GM23338 (cell line): ENCODE measurements at regions not wholly inside any gene's neighbourhood (a gene's known extent, or its start where the extent isn't known, plus 50 kb on each side); places are given as distances from the start of the nearest gene placed in this dataset.
A peak's percentile ranks its signal among the peaks of the same experiment; 100 is the strongest.

Experiments used
- ATAC-seq: fragments of 200-7000 bp; cut with Tn5 transposase; 3 replicates; pipeline ENCODE4 v1.9.1; 2020
- DNase-seq: peaks from one replicate; pipeline ENCODE4 v3.0.0-alpha.2; 2015; ENCODE audit warnings: low spot score
- H2AFZ ChIP-seq: fragments of 200-600 bp; sonication (generic); 2 replicates; pipeline ENCODE4 v1.8.0; 2016; ENCODE audit warnings: antibody characterized with exemption, mild to moderate bottlenecking, moderate library complexity
- H3F3A ChIP-seq: fragments of 200-600 bp; sonication (generic); replicated peaks from 2 replicates; pipeline ENCODE4 v1.8.0; 2017; ENCODE audit warnings: antibody characterized with exemption, mixed run types, low read depth
- H3K27ac ChIP-seq: fragments of 200-600 bp; sonication (generic); 2 replicates; pipeline ENCODE4 v1.6.1; 2016; ENCODE audit warnings: low read depth
- H3K27me3 ChIP-seq: fragments of 200-600 bp; sonication (generic); 2 replicates; pipeline ENCODE4 v1.8.0; 2016; ENCODE audit warnings: mild to moderate bottlenecking, mixed run types, moderate library complexity; ENCODE audit not compliant: insufficient read depth
- H3K36me3 ChIP-seq: fragments of 200-600 bp; sonication (generic); 2 replicates; pipeline ENCODE4 v1.8.0; 2016; ENCODE audit warnings: mild to moderate bottlenecking; ENCODE audit not compliant: insufficient read depth
- H3K4me1 ChIP-seq: fragments of 200-600 bp; sonication (generic); 2 replicates; pipeline ENCODE4 v1.8.0; 2016; ENCODE audit warnings: mild to moderate bottlenecking, moderate library complexity; ENCODE audit not compliant: insufficient read depth
- H3K4me2 ChIP-seq: fragments of 200-600 bp; sonication (generic); 2 replicates; pipeline ENCODE4 v1.7.1; 2017; ENCODE audit warnings: mixed run types
- H3K4me3 ChIP-seq: fragments of 200-600 bp; sonication (generic); 2 replicates; pipeline ENCODE4 v1.6.1; 2016; ENCODE audit warnings: mixed run types
- H3K79me2 ChIP-seq: fragments of 200-600 bp; sonication (generic); replicated peaks from 2 replicates; pipeline ENCODE4 v1.8.0; 2017; ENCODE audit warnings: mild to moderate bottlenecking; ENCODE audit not compliant: insufficient read depth
- H3K9me2 ChIP-seq: fragments of 200-600 bp; sonication (generic); 2 replicates; pipeline ENCODE4 v1.8.0; 2017; ENCODE audit not compliant: insufficient read depth
- H4K20me1 ChIP-seq: fragments of 200-600 bp; sonication (generic); replicated peaks from 2 replicates; pipeline ENCODE4 v1.8.0; 2017; ENCODE audit warnings: mild to moderate bottlenecking; ENCODE audit not compliant: insufficient read depth
- H3K27ac Mint-ChIP-seq: 2 replicates; pipeline ENCODE4 v1.8.0; 2020; ENCODE audit warnings: inconsistent platforms, mild to moderate bottlenecking, moderate library complexity, mixed read lengths
- H3K27me3 Mint-ChIP-seq: 3 replicates; pipeline ENCODE4 v1.8.0; 2022; ENCODE audit warnings: low read depth, mild to moderate bottlenecking, moderate library complexity, mixed read lengths, inconsistent platforms; ENCODE audit not compliant: insufficient read depth, poor library complexity
- H3K36me3 Mint-ChIP-seq: 3 replicates; pipeline ENCODE4 v1.8.0; 2021; ENCODE audit warnings: low read depth, mild to moderate bottlenecking, inconsistent platforms, moderate library complexity, mixed read lengths
- H3K4me1 Mint-ChIP-seq: 3 replicates; pipeline ENCODE4 v1.8.0; 2020; ENCODE audit warnings: mild to moderate bottlenecking, inconsistent platforms, mixed read lengths
- H3K4me3 Mint-ChIP-seq: 3 replicates; pipeline ENCODE4 v1.8.0; 2021; ENCODE audit warnings: moderate library complexity, mild to moderate bottlenecking, inconsistent platforms, mixed read lengths
- H3K9me3 Mint-ChIP-seq: 3 replicates; pipeline ENCODE4 v1.8.0; 2020; ENCODE audit warnings: moderate library complexity, mild to moderate bottlenecking, inconsistent platforms, mixed read lengths
- CREB1 ChIP-seq: fragments of 250-450 bp; sonication (Bioruptor Pico); IDR thresholded peaks from 2 replicates; pipeline ENCODE4 v1.5.0; 2020; ENCODE audit warnings: low read depth, mild to moderate bottlenecking, moderate library complexity
- JUNB ChIP-seq: IDR thresholded peaks from one replicate; pipeline ENCODE4 v1.6.1; 2016; ENCODE audit warnings: antibody characterized with exemption; ENCODE audit not compliant: unreplicated experiment
- POLR2AphosphoS5 ChIP-seq: IDR thresholded peaks from 2 replicates; pipeline ENCODE4 v1.6.1; 2016; ENCODE audit warnings: antibody characterized with exemption, low read depth
- STAT1 ChIP-seq: IDR thresholded peaks from one replicate; pipeline ENCODE4 v1.6.1; 2016; ENCODE audit warnings: antibody characterized with exemption; ENCODE audit not compliant: unreplicated experiment
- ZNF114 ChIP-seq: fragments of 250-450 bp; sonication (Bioruptor Pico); IDR thresholded peaks from 2 replicates; pipeline ENCODE4 v1.5.0; 2020; ENCODE audit warnings: mild to moderate bottlenecking, moderate library complexity
- ZNF331 ChIP-seq: fragments of 250-450 bp; sonication (Bioruptor Pico); IDR thresholded peaks from 2 replicates; pipeline ENCODE4 v1.5.0; 2020; ENCODE audit warnings: low read depth, mild to moderate bottlenecking, moderate library complexity
- TF ChIP-seq, protein P1 (sequence below): fragments of 250-450 bp; sonication (Bioruptor Pico); IDR thresholded peaks from 2 replicates; pipeline ENCODE4 v1.5.0; 2020; ENCODE audit warnings: mild to moderate bottlenecking, moderate library complexity
- TF ChIP-seq, protein P2 (sequence below): IDR thresholded peaks from 2 replicates; pipeline ENCODE4 v1.6.1; 2016; ENCODE audit warnings: antibody characterized with exemption
- TF ChIP-seq, protein P3 (sequence below): IDR thresholded peaks from one replicate; pipeline ENCODE4 v1.6.1; 2018; ENCODE audit warnings: antibody characterized with exemption; ENCODE audit not compliant: unreplicated experiment

DNA sequence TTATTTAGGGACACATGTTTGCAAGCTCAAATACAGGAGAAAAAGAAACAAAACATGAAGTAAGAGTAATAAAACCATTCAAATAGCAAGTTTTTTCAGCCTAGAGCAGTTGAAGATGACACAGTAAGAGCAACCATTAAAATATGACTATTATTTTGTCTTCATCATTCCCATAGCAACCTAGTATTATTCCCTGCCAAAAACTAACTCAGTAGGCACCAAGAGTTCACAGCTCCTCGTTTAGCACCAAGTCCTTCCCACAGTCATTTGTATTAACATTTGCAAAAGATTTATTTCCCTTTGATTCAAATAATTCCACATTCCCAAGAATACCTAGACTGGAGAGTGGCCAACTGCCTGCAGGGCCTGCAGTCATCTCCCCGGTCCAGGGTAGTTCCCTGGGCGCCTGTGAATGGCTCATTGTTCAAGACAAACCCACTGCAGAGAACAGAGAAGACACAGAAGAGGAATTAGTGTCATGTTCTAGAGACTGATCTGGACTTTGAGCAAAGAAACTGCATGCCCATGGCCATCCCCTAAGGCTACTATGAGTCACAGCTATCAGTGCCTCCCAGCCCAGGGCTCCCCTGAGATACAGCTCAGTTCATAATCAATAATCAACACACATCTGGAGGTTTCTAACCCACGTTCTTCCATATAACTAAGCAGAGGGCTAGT, 139.1 kb upstream of the MAP3K1 start:
- no peak for ATAC-seq
- H3K79me2 ChIP-seq, result no peaks in the 10 kb centered on the region
- no peak overlapping the region for H3K4me2 ChIP-seq
- no peaks in the 10 kb centered on the region for H3K36me3 ChIP-seq
- H3K27ac Mint-ChIP-seq, result no peak overlapping the region
- H3K27ac ChIP-seq, result no peak overlapping the region
- no peaks in the 10 kb centered on the region; the same call in 2 of the 3 replicates for H3K36me3 Mint-ChIP-seq
- no peak overlapping the region for H3K4me3 Mint-ChIP-seq
- H3K4me1 ChIP-seq, result peaks cover 9% of the 10 kb centered on the region; the same call in 1 of the 2 replicates
- no peak for DNase-seq
- H2AFZ ChIP-seq, result 0 out of 2 replicates have a peak overlapping the region, but pooled peaks have one; percentile 18
- peaks cover 11% of the 10 kb centered on the region for H3K27me3 Mint-ChIP-seq
- H3K4me3 ChIP-seq, result no peak overlapping the region
- H3K9me2 ChIP-seq, result 0 out of 2 replicates have a peak, but pooled peaks cover 6% of the 10 kb centered on the region
- H3K9me3 Mint-ChIP-seq, result no peaks in the 10 kb centered on the region
- H4K20me1 ChIP-seq, result no peaks in the 10 kb centered on the region
- H3K27me3 ChIP-seq, result peaks cover 4% of the 10 kb centered on the region; the same call in 1 of the 2 replicates
- no peaks in the 10 kb centered on the region for H3F3A ChIP-seq
- TF ChIP-seq ZNF114 (CRISPR knock-in tag), result no peak
- TF ChIP-seq, protein P1, sequence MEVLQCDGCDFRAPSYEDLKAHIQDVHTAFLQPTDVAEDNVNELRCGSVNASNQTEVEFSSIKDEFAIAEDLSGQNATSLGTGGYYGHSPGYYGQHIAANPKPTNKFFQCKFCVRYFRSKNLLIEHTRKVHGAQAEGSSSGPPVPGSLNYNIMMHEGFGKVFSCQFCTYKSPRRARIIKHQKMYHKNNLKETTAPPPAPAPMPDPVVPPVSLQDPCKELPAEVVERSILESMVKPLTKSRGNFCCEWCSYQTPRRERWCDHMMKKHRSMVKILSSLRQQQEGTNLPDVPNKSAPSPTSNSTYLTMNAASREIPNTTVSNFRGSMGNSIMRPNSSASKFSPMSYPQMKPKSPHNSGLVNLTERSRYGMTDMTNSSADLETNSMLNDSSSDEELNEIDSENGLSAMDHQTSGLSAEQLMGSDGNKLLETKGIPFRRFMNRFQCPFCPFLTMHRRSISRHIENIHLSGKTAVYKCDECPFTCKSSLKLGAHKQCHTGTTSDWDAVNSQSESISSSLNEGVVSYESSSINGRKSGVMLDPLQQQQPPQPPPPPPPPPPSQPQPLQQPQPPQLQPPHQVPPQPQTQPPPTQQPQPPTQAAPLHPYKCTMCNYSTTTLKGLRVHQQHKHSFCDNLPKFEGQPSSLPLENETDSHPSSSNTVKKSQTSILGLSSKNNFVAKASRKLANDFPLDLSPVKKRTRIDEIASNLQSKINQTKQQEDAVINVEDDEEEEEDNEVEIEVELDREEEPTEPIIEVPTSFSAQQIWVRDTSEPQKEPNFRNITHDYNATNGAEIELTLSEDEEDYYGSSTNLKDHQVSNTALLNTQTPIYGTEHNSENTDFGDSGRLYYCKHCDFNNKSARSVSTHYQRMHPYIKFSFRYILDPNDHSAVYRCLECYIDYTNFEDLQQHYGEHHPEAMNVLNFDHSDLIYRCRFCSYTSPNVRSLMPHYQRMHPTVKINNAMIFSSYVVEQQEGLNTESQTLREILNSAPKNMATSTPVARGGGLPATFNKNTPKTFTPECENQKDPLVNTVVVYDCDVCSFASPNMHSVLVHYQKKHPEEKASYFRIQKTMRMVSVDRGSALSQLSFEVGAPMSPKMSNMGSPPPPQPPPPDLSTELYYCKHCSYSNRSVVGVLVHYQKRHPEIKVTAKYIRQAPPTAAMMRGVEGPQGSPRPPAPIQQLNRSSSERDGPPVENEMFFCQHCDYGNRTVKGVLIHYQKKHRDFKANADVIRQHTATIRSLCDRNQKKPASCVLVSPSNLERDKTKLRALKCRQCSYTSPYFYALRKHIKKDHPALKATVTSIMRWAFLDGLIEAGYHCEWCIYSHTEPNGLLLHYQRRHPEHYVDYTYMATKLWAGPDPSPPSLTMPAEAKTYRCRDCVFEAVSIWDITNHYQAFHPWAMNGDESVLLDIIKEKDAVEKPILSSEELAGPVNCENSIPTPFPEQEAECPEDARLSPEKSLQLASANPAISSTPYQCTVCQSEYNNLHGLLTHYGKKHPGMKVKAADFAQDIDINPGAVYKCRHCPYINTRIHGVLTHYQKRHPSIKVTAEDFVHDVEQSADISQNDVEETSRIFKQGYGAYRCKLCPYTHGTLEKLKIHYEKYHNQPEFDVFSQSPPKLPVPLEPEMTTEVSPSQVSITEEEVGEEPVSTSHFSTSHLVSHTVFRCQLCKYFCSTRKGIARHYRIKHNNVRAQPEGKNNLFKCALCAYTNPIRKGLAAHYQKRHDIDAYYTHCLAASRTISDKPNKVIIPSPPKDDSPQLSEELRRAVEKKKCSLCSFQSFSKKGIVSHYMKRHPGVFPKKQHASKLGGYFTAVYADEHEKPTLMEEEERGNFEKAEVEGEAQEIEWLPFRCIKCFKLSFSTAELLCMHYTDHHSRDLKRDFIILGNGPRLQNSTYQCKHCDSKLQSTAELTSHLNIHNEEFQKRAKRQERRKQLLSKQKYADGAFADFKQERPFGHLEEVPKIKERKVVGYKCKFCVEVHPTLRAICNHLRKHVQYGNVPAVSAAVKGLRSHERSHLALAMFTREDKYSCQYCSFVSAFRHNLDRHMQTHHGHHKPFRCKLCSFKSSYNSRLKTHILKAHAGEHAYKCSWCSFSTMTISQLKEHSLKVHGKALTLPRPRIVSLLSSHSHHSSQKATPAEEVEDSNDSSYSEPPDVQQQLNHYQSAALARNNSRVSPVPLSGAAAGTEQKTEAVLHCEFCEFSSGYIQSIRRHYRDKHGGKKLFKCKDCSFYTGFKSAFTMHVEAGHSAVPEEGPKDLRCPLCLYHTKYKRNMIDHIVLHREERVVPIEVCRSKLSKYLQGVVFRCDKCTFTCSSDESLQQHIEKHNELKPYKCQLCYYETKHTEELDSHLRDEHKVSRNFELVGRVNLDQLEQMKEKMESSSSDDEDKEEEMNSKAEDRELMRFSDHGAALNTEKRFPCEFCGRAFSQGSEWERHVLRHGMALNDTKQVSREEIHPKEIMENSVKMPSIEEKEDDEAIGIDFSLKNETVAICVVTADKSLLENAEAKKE, result no peak
- TF ChIP-seq, protein P2, sequence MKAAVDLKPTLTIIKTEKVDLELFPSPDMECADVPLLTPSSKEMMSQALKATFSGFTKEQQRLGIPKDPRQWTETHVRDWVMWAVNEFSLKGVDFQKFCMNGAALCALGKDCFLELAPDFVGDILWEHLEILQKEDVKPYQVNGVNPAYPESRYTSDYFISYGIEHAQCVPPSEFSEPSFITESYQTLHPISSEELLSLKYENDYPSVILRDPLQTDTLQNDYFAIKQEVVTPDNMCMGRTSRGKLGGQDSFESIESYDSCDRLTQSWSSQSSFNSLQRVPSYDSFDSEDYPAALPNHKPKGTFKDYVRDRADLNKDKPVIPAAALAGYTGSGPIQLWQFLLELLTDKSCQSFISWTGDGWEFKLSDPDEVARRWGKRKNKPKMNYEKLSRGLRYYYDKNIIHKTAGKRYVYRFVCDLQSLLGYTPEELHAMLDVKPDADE, result no peak
- peaks cover 12% of the 10 kb centered on the region for H3K4me1 Mint-ChIP-seq

DNA sequence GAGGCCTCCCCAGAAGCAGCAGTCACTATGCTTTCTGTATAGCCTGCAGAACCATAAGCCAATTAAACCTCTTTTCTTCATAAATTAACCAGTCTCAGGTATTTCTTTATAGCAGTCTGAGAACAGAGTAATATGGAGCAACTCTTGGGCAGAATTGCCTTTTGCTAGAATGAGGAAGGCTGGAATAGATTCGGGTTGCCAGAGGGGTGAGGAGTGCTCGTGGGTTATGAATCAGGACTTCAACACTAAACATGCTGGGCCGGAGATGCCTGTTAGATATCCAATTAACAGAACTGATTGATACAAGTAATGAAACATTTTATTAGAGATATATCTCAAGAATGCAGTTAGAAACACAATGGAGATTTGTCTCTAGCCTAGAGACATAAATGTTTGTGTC, 140.9 kb upstream of the MAP3K1 start:
- peaks cover 14% of the 10 kb centered on the region for H3K27me3 Mint-ChIP-seq
- no peak for ATAC-seq
- H3K9me2 ChIP-seq, result peaks cover 7% of the 10 kb centered on the region; the same call in 1 of the 2 replicates
- peaks cover 22% of the 10 kb centered on the region for H3K4me1 ChIP-seq
- peaks cover 4% of the 10 kb centered on the region; the same call in 1 of the 2 replicates for H3K27me3 ChIP-seq
- no peak overlapping the region for H3K4me2 ChIP-seq
- no peak overlapping the region for H2AFZ ChIP-seq
- H3F3A ChIP-seq, result no peaks in the 10 kb centered on the region
- no peaks in the 10 kb centered on the region for H3K9me3 Mint-ChIP-seq
- H3K4me3 ChIP-seq, result no peak overlapping the region
- no peaks in the 10 kb centered on the region for H4K20me1 ChIP-seq
- H3K27ac ChIP-seq, result no peak overlapping the region
- no peaks in the 10 kb centered on the region for H3K36me3 ChIP-seq
- H3K27ac Mint-ChIP-seq, result no peak overlapping the region
- peaks cover 30% of the 10 kb centered on the region for H3K4me1 Mint-ChIP-seq
- no peaks in the 10 kb centered on the region; the same call in 2 of the 3 replicates for H3K36me3 Mint-ChIP-seq
- no peak overlapping the region for H3K4me3 Mint-ChIP-seq
- H3K79me2 ChIP-seq, result no peaks in the 10 kb centered on the region
- DNase-seq, result no peak
- no peak for TF ChIP-seq CREB1 (CRISPR knock-in tag)
- no peak for TF ChIP-seq POLR2AphosphoS5
- TF ChIP-seq, protein P3, sequence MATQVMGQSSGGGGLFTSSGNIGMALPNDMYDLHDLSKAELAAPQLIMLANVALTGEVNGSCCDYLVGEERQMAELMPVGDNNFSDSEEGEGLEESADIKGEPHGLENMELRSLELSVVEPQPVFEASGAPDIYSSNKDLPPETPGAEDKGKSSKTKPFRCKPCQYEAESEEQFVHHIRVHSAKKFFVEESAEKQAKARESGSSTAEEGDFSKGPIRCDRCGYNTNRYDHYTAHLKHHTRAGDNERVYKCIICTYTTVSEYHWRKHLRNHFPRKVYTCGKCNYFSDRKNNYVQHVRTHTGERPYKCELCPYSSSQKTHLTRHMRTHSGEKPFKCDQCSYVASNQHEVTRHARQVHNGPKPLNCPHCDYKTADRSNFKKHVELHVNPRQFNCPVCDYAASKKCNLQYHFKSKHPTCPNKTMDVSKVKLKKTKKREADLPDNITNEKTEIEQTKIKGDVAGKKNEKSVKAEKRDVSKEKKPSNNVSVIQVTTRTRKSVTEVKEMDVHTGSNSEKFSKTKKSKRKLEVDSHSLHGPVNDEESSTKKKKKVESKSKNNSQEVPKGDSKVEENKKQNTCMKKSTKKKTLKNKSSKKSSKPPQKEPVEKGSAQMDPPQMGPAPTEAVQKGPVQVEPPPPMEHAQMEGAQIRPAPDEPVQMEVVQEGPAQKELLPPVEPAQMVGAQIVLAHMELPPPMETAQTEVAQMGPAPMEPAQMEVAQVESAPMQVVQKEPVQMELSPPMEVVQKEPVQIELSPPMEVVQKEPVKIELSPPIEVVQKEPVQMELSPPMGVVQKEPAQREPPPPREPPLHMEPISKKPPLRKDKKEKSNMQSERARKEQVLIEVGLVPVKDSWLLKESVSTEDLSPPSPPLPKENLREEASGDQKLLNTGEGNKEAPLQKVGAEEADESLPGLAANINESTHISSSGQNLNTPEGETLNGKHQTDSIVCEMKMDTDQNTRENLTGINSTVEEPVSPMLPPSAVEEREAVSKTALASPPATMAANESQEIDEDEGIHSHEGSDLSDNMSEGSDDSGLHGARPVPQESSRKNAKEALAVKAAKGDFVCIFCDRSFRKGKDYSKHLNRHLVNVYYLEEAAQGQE, result no peak
- no peak for TF ChIP-seq ZNF331
- no peak for TF ChIP-seq JUNB
- TF ChIP-seq, protein P2, result no peak
- TF ChIP-seq STAT1, result no peak
